ENCODE measurements at regions not wholly inside any gene's neighbourhood (a gene's known extent, or its start where the extent isn't known, plus 50 kb on each side); places are given as distances from the start of the nearest gene placed in this dataset.
"Not testable (repeated sequence)": the region's sequence is repeated elsewhere in the genome, so short reads cannot be mapped to it uniquely, and the experiment has no call there.

- TF ChIP-seq POLR2A (IDR thresholded peaks at IDR 0.05); CTCF (IDR thresholded peaks at IDR 0.05); POLR2AphosphoS5 (IDR thresholded peaks at IDR 0.05; ENCODE audit: insufficient read depth in 1 of 2, low read depth in 1 of 2): not testable (repeated sequence)
Measured at GRCh38 chr11:116043059-116043458, 538.8 kb upstream of the CADM1 start.
